GM12891 (cell line): ENCODE measurements at regions not wholly inside any gene's neighbourhood (a gene's known extent, or its start where the extent isn't known, plus 50 kb on each side); places are given as distances from the start of the nearest gene placed in this dataset.

Source experiments
- POLR2A ChIP-seq: IDR thresholded peaks from 2 replicates; pipeline ENCODE4 v1.6.1; 2011; ENCODE audit warnings: low read depth, low read length, control low read depth
- POLR2AphosphoS5 ChIP-seq: IDR thresholded peaks from 2 replicates; pipeline ENCODE4 v1.6.1; 2011; ENCODE audit warnings: low read depth, low read length, control low read depth
- TAF1 ChIP-seq: IDR thresholded peaks from 2 replicates; pipeline ENCODE4 v1.6.1; 2011; ENCODE audit warnings: low read depth, low read length, control low read depth

DNA sequence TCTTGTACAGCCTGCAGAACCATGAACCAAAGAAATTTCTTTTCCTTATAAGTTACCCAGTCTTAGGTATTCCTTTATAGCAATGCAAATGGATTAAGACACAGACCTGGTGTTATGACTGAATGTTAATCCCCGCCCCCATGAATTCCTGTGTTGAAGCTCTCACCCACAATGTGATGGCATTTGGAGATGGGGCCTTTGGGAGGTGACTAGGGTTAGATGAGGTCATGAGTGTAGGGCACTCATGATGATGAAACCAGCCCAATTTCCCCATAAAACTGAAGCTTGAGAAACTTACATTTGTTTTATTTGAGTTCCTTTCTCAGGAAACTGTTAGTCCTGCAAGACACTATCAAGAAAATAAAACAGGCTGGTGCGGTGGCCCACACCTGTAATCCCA is 115.8 kb upstream of the THY1 start:
- TF ChIP-seq POLR2A: no peak
- TF ChIP-seq POLR2AphosphoS5: no peak
- TF ChIP-seq TAF1: no peak
